CD4-positive, alpha-beta memory T cell (primary cell): ENCODE measurements at regions not wholly inside any gene's neighbourhood (a gene's known extent, or its start where the extent isn't known, plus 50 kb on each side); places are given as distances from the start of the nearest gene placed in this dataset.

Source experiments
- CTCF ChIA-PET: fragments of 350-600 bp; sonication (Branson Sonifier 250); formaldehyde crosslinking; loops from one replicate; lab custom pipeline; 2021; ENCODE audit warnings: inconsistent platforms; ENCODE audit not compliant: partially characterized antibody; lab: Charles Lee
- POLR2A ChIA-PET: fragments of 350-600 bp; sonication (Branson Sonifier 250); formaldehyde crosslinking; loops from one replicate; lab custom pipeline; 2021; ENCODE audit not compliant: partially characterized antibody; lab: Charles Lee
- DNase-seq, 5 donors: peaks; one replicate each; pipeline versions ENCODE4 v3.0.0 to v3.0.0-alpha.2; 2020 to 2022; ENCODE audit warnings: mixed read lengths in 1 of 5
- H3K27ac ChIP-seq: one replicate; pipeline ENCODE4 v1.7.0; 2013; ENCODE audit warnings: low read depth, low read length
- H3K27me3 ChIP-seq: 2 replicates; pipeline ENCODE4 v1.7.0; 2013; ENCODE audit warnings: mild to moderate bottlenecking, low read length, moderate library complexity; ENCODE audit not compliant: insufficient read depth
- H3K36me3 ChIP-seq: 2 replicates; pipeline ENCODE4 v1.7.0; 2013; ENCODE audit warnings: mild to moderate bottlenecking, low read length, moderate library complexity; ENCODE audit not compliant: insufficient read depth
- H3K4me1 ChIP-seq: 2 replicates; pipeline ENCODE4 v1.7.0; 2013; ENCODE audit warnings: mild to moderate bottlenecking, low read length, moderate library complexity; ENCODE audit not compliant: insufficient read depth
- H3K4me3 ChIP-seq, 2 donors: one replicate each; pipeline ENCODE4 v1.7.0; 2013; ENCODE audit warnings: low read length in 2 of 2, mild to moderate bottlenecking in 1 of 2
- H3K9me3 ChIP-seq, 2 donors: one replicate each; pipeline ENCODE4 v1.7.0; 2013; ENCODE audit warnings: low read length in 2 of 2, control low read depth in 1 of 2; ENCODE audit not compliant: control insufficient read depth in 1 of 2
- H3K27ac Mint-ChIP-seq, 7 donors: one replicate each; pipeline ENCODE4 v1.8.0; 2020 to 2021; ENCODE audit warnings: mixed read lengths in 7 of 7, mild to moderate bottlenecking in 6 of 7, inconsistent platforms in 3 of 7, moderate library complexity in 3 of 7
- H3K27me3 Mint-ChIP-seq, 2 donors: one replicate each; pipeline ENCODE4 v1.8.0; 2020 to 2021; ENCODE audit warnings: mixed read lengths in 2 of 2
- H3K36me3 Mint-ChIP-seq, 2 donors: one replicate each; pipeline ENCODE4 v1.8.0; 2020 to 2021; ENCODE audit warnings: mixed read lengths in 2 of 2, inconsistent platforms in 1 of 2, mild to moderate bottlenecking in 1 of 2
- H3K4me1 Mint-ChIP-seq, 4 donors: one replicate each; pipeline ENCODE4 v1.8.0; 2020 to 2021; ENCODE audit warnings: mixed read lengths in 4 of 4, mild to moderate bottlenecking in 1 of 4
- H3K4me3 Mint-ChIP-seq, 8 donors: one replicate each; pipeline ENCODE4 v1.8.0; 2020 to 2021; ENCODE audit warnings: mixed read lengths in 8 of 8, mild to moderate bottlenecking in 7 of 8, moderate library complexity in 6 of 8, inconsistent platforms in 3 of 8
- H3K9me3 Mint-ChIP-seq, 8 donors: one replicate each; pipeline ENCODE4 v1.8.0; 2020 to 2021; ENCODE audit warnings: mixed read lengths in 8 of 8, mild to moderate bottlenecking in 5 of 8, inconsistent platforms in 3 of 8, moderate library complexity in 1 of 8
- intact Hi-C: fragments of 100-400 bp; cut with micrococcal nuclease; formaldehyde crosslinking; loops from one replicate; pipeline ENCODE4 v1.15.1; 2023

DNA sequence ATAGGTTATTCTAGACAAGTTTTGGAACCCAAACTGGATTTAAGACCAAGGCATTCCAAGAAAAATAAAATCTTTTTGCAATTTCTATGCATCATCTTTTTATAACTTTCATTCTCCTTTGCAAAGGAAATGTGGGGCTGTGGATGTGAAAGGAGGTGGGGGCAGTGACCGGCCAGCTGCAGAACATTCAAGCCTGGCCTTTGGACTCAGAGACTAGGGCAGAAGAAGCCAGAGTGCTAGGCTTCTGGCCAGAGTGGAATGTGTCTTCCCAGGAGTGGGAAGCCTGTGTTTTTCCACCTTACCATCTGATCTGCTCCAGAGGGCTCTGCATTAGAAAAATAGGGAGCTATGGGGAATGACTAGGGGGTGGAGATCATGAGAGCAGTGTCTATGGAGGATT is 148.5 kb downstream of the C9orf152 start:
- Mint-ChIP-seq H3K27ac (no peak overlapping the region), H3K4me3 (no peak overlapping the region), H3K36me3 (peaks cover 3 to 6% of the 10 kb centered on the region in 2 donors), H3K4me1 (peaks cover 4 to 10% (median 6%) of the 10 kb centered on the region in 4 donors), H3K9me3 (peaks cover 0 to 1% (median 0%) of the 10 kb centered on the region in 8 donors), H3K27me3 (no peaks in the 10 kb centered on the region)
- no peaks in the 10 kb centered on the region for H3K27me3 ChIP-seq
- POLR2A ChIA-PET: no interaction called here
- no peaks in the 10 kb centered on the region for H3K4me1 ChIP-seq
- CTCF ChIA-PET: interaction anchor here (0.7 to 10.6 kb wide), 7 partner anchors 11 to 156 kb away, joined by 3 to 262 read pairs (median 3); no protein-coding TSS in a partner anchor
- H3K4me3 ChIP-seq: no peak overlapping the region
- H3K27ac ChIP-seq: no peak overlapping the region
- no peak for DNase-seq
- H3K36me3 ChIP-seq: no peaks in the 10 kb centered on the region
- intact Hi-C loops: loop anchor here (2.0 kb wide), 2 partner anchors 55 to 93 kb away; no protein-coding TSS in a partner anchor
- H3K9me3 ChIP-seq: no peaks in the 10 kb centered on the region

DNA sequence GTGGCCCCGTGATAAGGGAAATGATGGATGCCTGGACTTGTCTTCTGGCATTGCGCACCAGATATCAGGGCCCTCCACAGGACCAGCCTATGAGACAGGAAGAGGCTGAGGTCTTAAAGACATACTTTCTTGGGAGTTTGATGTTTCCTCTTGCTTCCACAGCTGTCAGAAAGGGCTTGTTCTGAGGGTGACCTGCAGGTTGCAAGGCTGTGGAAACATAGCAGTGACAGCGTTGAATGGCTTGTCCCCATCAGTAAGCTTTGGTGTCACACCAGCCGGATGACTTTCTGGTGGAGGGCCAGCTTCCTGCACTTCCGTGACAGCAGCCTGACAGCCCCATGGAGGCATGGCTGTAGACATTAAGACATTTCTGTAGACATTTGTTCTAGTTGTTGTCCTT is 143.2 kb downstream of the C9orf152 start:
- Mint-ChIP-seq H3K27me3 (no peaks in the 10 kb centered on the region), H3K36me3 (peaks cover 0 to 9% of the 10 kb centered on the region in 2 donors), H3K4me3 (no peak overlapping the region), H3K27ac (no peak overlapping the region), H3K4me1 (peaks cover 0 to 9% (median 6%) of the 10 kb centered on the region in 4 donors), H3K9me3 (peaks cover 0 to 1% (median 0%) of the 10 kb centered on the region in 8 donors)
- no peak overlapping the region for H3K27ac ChIP-seq
- no peaks in the 10 kb centered on the region for H3K27me3 ChIP-seq
- H3K9me3 ChIP-seq: no peaks in the 10 kb centered on the region
- no peak for DNase-seq
- no peaks in the 10 kb centered on the region for H3K36me3 ChIP-seq
- no peak overlapping the region for H3K4me3 ChIP-seq
- CTCF ChIA-PET: no interaction called here
- POLR2A ChIA-PET: no interaction called here
- H3K4me1 ChIP-seq: no peaks in the 10 kb centered on the region
- intact Hi-C loops: no loop called here

DNA sequence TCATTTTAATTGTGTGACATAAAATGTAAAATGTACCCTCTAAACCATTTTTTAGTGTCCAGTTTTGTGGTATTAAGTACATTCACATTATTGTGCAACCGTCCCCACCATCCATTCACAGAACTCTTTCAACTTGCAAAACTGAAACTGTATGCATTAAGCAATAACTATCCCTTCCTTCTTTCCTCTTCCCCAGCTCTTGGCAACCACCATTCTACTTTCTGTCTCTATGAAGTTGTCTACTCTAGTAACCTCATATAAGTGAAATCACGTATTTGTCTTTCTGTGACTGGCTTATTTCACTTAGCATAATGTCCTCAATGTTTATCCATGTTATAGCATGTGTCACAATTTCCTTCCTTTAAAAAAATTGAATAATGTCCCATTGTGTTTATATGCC is 142.4 kb downstream of the C9orf152 start:
- intact Hi-C loops: no loop called here
- no peaks in the 10 kb centered on the region for H3K4me1 ChIP-seq
- no peak for DNase-seq
- Mint-ChIP-seq H3K9me3 (peaks cover 0 to 1% (median 0%) of the 10 kb centered on the region in 8 donors), H3K27me3 (no peaks in the 10 kb centered on the region), H3K4me3 (no peak overlapping the region), H3K4me1 (peaks cover 0 to 9% (median 7%) of the 10 kb centered on the region in 4 donors), H3K36me3 (peaks cover 0 to 9% of the 10 kb centered on the region in 2 donors), H3K27ac (no peak overlapping the region)
- no peak overlapping the region for H3K4me3 ChIP-seq
- CTCF ChIA-PET: no interaction called here
- H3K36me3 ChIP-seq: no peaks in the 10 kb centered on the region
- H3K27ac ChIP-seq: no peak overlapping the region
- POLR2A ChIA-PET: no interaction called here
- no peaks in the 10 kb centered on the region for H3K27me3 ChIP-seq
- H3K9me3 ChIP-seq: no peaks in the 10 kb centered on the region

DNA sequence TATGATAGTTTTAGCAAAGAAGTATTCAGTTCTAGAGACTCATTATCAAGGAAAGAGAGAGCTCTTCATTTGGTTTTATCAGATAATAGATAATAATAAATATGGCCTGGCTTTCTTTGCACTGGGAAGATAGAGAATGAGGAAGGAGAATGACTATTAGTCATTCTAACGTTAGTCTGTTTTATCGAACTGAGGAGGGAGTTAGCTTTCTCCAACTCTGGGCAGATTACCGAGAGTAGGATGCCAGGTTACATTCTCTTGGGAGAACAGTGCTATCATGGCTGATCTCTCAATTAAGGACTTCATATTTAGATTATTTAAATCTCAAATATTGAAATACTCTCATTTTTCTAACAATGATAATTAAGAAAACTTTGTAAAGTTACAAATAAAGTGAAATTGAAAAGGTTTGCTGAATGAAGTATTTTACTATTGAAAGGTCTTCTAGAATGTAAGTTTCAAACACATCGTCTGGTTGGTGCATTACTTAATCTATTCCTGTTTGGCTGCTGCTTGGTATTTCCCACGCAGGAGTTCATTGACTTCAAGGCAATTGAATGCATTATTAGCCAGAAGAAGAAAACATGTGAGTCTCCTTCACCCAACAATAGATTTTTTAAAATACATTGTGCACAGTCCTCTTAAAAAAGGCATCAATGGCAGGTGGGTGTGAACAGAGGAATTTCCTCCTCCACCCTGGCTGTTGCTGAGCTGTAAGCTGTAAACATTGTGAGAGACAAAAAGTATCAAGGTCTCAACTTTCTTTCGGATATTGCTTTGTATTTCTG is 140.8 kb downstream of the C9orf152 start:
- Mint-ChIP-seq H3K27ac (no peak overlapping the region), H3K27me3 (no peaks in the 10 kb centered on the region), H3K36me3 (peaks cover 0 to 8% of the 10 kb centered on the region in 2 donors), H3K4me1 (peaks cover 0 to 9% (median 7%) of the 10 kb centered on the region in 4 donors), H3K9me3 (no peaks in the 10 kb centered on the region), H3K4me3 (no peak overlapping the region)
- Histone ChIP-seq H3K4me3 (no peak overlapping the region), H3K36me3 (no peaks in the 10 kb centered on the region), H3K27ac (no peak overlapping the region), H3K4me1 (no peaks in the 10 kb centered on the region), H3K9me3 (no peaks in the 10 kb centered on the region), H3K27me3 (no peaks in the 10 kb centered on the region)
- intact Hi-C loops: no loop called here
- ChIA-PET POLR2A (no interaction called here), CTCF (interaction anchor here (0.9 kb wide), 1 partner anchor 9 kb away, joined by 3 read pairs; no protein-coding TSS in a partner anchor)
- DNase-seq: no peak

DNA sequence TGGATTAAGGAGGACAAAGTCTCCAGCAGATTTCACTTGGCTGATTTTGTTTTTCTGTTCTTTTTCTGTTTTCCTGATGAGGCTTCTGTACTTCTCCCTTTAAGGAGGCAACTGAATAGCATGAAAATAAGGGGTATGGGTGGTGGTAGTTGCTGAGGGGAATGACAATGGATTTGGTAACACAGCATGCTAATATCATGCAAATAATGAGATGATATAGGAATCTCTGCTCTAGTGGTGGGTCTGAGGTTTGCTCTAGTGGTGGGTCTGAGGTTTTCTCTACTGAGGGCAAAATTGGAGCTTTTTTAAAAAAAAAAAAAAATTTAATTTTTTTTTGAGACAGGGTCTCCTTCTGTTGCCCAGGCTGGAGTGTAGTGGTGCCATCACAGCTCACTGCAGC is 139.7 kb downstream of the C9orf152 start:
- Histone ChIP-seq H3K27ac (no peak overlapping the region), H3K27me3 (no peaks in the 10 kb centered on the region), H3K4me3 (no peak overlapping the region), H3K4me1 (no peaks in the 10 kb centered on the region), H3K9me3 (no peaks in the 10 kb centered on the region), H3K36me3 (no peaks in the 10 kb centered on the region)
- intact Hi-C loops: no loop called here
- Mint-ChIP-seq H3K9me3 (no peaks in the 10 kb centered on the region), H3K36me3 (peaks cover 0 to 3% of the 10 kb centered on the region in 2 donors), H3K4me1 (peaks cover 0 to 9% (median 7%) of the 10 kb centered on the region in 4 donors), H3K4me3 (no peak overlapping the region), H3K27me3 (no peaks in the 10 kb centered on the region), H3K27ac (no peak overlapping the region)
- ChIA-PET POLR2A (no interaction called here), CTCF (no interaction called here)
- DNase-seq: no peak

DNA sequence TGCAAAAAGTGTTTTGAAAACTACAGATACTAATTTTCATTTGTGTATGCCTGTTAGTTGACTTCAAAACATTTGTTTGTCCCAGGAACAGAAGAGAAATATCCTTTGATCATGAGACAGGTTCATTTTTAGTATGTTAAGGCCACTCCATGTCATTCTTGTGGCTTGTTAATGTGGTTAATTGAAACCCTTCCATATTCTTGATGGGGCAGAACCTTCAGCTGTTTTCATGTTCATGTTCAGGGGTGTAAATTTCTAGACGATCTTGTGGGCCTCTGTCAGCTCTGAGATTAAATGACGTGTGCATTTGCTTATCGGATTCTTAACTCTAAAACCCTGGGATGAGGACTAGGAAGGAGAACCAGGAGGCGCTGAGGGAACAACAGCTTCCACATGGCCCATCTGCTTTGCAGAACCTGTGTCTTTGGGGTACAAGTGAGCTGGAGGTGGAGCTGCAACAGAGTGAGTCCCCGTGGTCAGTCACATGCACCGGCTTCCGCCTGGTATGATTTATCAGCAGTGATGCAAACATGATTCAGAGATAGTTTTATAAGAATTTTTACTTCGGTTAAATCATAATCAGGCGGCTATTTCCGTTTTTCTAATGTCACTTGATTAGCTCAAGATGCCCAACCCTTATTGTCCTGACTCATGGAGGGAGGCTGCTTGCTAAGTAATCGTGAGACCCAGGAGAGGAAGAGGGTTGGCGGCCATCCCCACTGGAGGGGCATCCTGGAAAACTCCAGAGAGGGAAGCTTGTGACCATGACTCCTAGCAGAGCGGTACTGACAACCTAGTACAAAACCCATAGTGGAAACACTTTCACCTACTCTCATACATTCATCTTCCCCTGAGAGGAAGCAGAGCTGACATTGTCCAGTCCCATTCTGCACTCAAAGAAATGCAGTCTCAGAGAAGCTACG is 138.4 kb downstream of the C9orf152 start:
- Histone ChIP-seq H3K9me3 (no peaks in the 10 kb centered on the region), H3K4me3 (no peak overlapping the region), H3K27ac (no peak overlapping the region), H3K4me1 (no peaks in the 10 kb centered on the region), H3K36me3 (no peaks in the 10 kb centered on the region), H3K27me3 (no peaks in the 10 kb centered on the region)
- Mint-ChIP-seq H3K27me3 (no peaks in the 10 kb centered on the region), H3K4me1 (peaks cover 0 to 9% (median 6%) of the 10 kb centered on the region in 4 donors), H3K36me3 (peaks cover 0 to 3% of the 10 kb centered on the region in 2 donors), H3K4me3 (no peak overlapping the region), H3K27ac (no peak overlapping the region), H3K9me3 (no peaks in the 10 kb centered on the region)
- intact Hi-C loops: no loop called here
- ChIA-PET POLR2A (no interaction called here), CTCF (interaction anchor here (0.5 to 1.2 kb wide), 4 partner anchors 9 to 166 kb away, joined by 3 to 7 read pairs (median 4); no protein-coding TSS in a partner anchor)
- DNase-seq: no peak
